ENCODE measurements at regions not wholly inside any gene's neighbourhood (a gene's known extent, or its start where the extent isn't known, plus 50 kb on each side); places are given as distances from the start of the nearest gene placed in this dataset.

- no peak overlapping the region for H3K4me3 ChIP-seq (ENCODE audit: low read depth, low read length)
- no peak for DNase-seq (ENCODE audit: low read depth)
- TF ChIP-seq CTCF (IDR thresholded peaks at IDR 0.05; ENCODE audit: low read depth, low read length, missing control alignments) = no peak
Measured at GRCh38 chr10:71040846-71041605, 152.7 kb upstream of the PCBD1 start.

GRCh38 chr10:71042216-71042615 lies 153.9 kb upstream of the PCBD1 start:
- DNase-seq (ENCODE audit: low read depth) = no peak
- no peak overlapping the region for H3K4me3 ChIP-seq (ENCODE audit: low read depth, low read length)
- no peak for TF ChIP-seq CTCF (IDR thresholded peaks at IDR 0.05; ENCODE audit: low read depth, low read length, missing control alignments)

GRCh38 chr10:71042699-71043098 lies 154.3 kb upstream of the PCBD1 start:
- DNase-seq (ENCODE audit: low read depth) = no peak
- TF ChIP-seq CTCF (IDR thresholded peaks at IDR 0.05; ENCODE audit: low read depth, low read length, missing control alignments) = no peak
- no peak overlapping the region for H3K4me3 ChIP-seq (ENCODE audit: low read depth, low read length)

GRCh38 chr10:71043858-71044257 lies 155.5 kb upstream of the PCBD1 start:
- DNase-seq (ENCODE audit: low read depth) = no peak
- no peak overlapping the region for H3K4me3 ChIP-seq (ENCODE audit: low read depth, low read length)
- TF ChIP-seq CTCF (IDR thresholded peaks at IDR 0.05; ENCODE audit: low read depth, low read length, missing control alignments) = no peak

GRCh38 chr10:71044720-71045119 lies 156.4 kb upstream of the PCBD1 start:
- DNase-seq (ENCODE audit: low read depth) = no peak
- no peak overlapping the region for H3K4me3 ChIP-seq (ENCODE audit: low read depth, low read length)
- no peak for TF ChIP-seq CTCF (IDR thresholded peaks at IDR 0.05; ENCODE audit: low read depth, low read length, missing control alignments)

- DNase-seq (ENCODE audit: low read depth) = no peak
Measured at GRCh38 chr10:71045204-71045809, 156.9 kb upstream of the PCBD1 start.

More at GRCh38 chr10:71045204-71045809, 156.9 kb upstream of the PCBD1 start:
- H3K4me3 ChIP-seq (ENCODE audit: low read depth, low read length) = no peak overlapping the region
- no peak for TF ChIP-seq CTCF (IDR thresholded peaks at IDR 0.05; ENCODE audit: low read depth, low read length, missing control alignments)

All from GM12864 (cell line).